ENCODE measurements at regions not wholly inside any gene's neighbourhood (a gene's known extent, or its start where the extent isn't known, plus 50 kb on each side); places are given as distances from the start of the nearest gene placed in this dataset.
"Not testable (repeated sequence)": the region's sequence is repeated elsewhere in the genome, so short reads cannot be mapped to it uniquely, and the experiment has no call there.

DNA sequence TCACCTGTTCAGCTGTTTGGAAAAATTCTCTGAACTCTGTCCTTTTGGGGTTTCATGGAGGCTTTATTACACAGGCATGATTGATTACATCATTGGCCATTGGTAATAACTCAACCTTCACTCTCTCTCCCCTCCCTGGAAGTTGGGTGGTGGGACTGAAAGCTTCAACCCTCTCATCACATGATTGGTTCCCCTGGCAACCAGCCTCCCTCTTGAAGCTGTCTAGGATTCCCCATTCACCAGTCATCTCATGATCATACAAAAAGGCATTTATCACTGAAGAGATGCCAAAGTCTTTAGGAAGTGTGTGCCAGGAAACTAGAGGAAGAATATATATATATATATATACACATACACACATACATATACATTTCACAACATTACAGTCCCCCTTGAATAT, 228.5 kb downstream of the ZNF326 start:
- Histone ChIP-seq H3K27me3 (ENCODE audit: control insufficient read depth, insufficient read depth, low read length) (no peaks in the 10 kb centered on the region), H3K9me3 (ENCODE audit: control insufficient read depth, insufficient read depth, low read length) (no peaks in the 10 kb centered on the region; the same call in 1 of the 2 replicates), H3K4me1 (ENCODE audit: control insufficient read depth, insufficient read depth, low read length) (no peaks in the 10 kb centered on the region; the same call in 1 of the 2 replicates), H3K27ac (ENCODE audit: low read length) (no peak overlapping the region), H3K4me3 (ENCODE audit: low read length) (no peak overlapping the region), H3K36me3 (ENCODE audit: control insufficient read depth, insufficient read depth, low read length) (no peaks in the 10 kb centered on the region)
- DNase-seq (ENCODE audit: low read depth, low spot score) = no peak

GRCh38 chr1:90220941-90221693, 226.2 kb downstream of the ZNF326 start:
- DNase-seq (ENCODE audit: low read depth, low spot score) = no peak
- no peak overlapping the region for H3K4me3 ChIP-seq (ENCODE audit: low read length)
- no peak overlapping the region for H3K27ac ChIP-seq (ENCODE audit: low read length)
- no CpG with 5 or more reads among the region's 5 CpGs for WGBS (ENCODE audit: insufficient coverage, insufficient read length)
- H3K4me1 ChIP-seq (ENCODE audit: control insufficient read depth, insufficient read depth, low read length) = no peaks in the 10 kb centered on the region; the same call in 1 of the 2 replicates
- no peaks in the 10 kb centered on the region for H3K27me3 ChIP-seq (ENCODE audit: control insufficient read depth, insufficient read depth, low read length)
- H3K9me3 ChIP-seq (ENCODE audit: control insufficient read depth, insufficient read depth, low read length) = no peaks in the 10 kb centered on the region; the same call in 1 of the 2 replicates
- no peaks in the 10 kb centered on the region for H3K36me3 ChIP-seq (ENCODE audit: control insufficient read depth, insufficient read depth, low read length)

- Histone ChIP-seq H3K27ac (ENCODE audit: low read length) (no peak overlapping the region), H3K9me3 (ENCODE audit: control insufficient read depth, insufficient read depth, low read length) (no peaks in the 10 kb centered on the region), H3K4me3 (ENCODE audit: low read length) (no peak overlapping the region), H3K4me1 (ENCODE audit: control insufficient read depth, insufficient read depth, low read length) (no peaks in the 10 kb centered on the region; the same call in 1 of the 2 replicates), H3K27me3 (ENCODE audit: control insufficient read depth, insufficient read depth, low read length) (no peaks in the 10 kb centered on the region), H3K36me3 (ENCODE audit: control insufficient read depth, insufficient read depth, low read length) (no peaks in the 10 kb centered on the region)
- DNase-seq (ENCODE audit: low read depth, low spot score) = no peak
- no CpG with 5 or more reads among the region's 3 CpGs for WGBS (ENCODE audit: insufficient coverage, insufficient read length)
Observed at GRCh38 chr1:90220496-90220895, 225.6 kb downstream of the ZNF326 start.

- not testable (repeated sequence) for H3K27ac ChIP-seq (ENCODE audit: low read length); H3K4me1 ChIP-seq (ENCODE audit: control insufficient read depth, insufficient read depth, low read length); H3K27me3 ChIP-seq (ENCODE audit: control insufficient read depth, insufficient read depth, low read length); DNase-seq (ENCODE audit: low read depth, low spot score); H3K9me3 ChIP-seq (ENCODE audit: control insufficient read depth, insufficient read depth, low read length); H3K36me3 ChIP-seq (ENCODE audit: control insufficient read depth, insufficient read depth, low read length)
- peak overlapping the region; percentile 40; the same call in 1 of the 2 replicates for H3K4me3 ChIP-seq (ENCODE audit: low read length)
- no CpG with 5 or more reads among the region's 27 CpGs for WGBS (ENCODE audit: insufficient coverage, insufficient read length)
Observed at GRCh38 chr1:90219166-90219871, 224.4 kb downstream of the ZNF326 start.

DNA sequence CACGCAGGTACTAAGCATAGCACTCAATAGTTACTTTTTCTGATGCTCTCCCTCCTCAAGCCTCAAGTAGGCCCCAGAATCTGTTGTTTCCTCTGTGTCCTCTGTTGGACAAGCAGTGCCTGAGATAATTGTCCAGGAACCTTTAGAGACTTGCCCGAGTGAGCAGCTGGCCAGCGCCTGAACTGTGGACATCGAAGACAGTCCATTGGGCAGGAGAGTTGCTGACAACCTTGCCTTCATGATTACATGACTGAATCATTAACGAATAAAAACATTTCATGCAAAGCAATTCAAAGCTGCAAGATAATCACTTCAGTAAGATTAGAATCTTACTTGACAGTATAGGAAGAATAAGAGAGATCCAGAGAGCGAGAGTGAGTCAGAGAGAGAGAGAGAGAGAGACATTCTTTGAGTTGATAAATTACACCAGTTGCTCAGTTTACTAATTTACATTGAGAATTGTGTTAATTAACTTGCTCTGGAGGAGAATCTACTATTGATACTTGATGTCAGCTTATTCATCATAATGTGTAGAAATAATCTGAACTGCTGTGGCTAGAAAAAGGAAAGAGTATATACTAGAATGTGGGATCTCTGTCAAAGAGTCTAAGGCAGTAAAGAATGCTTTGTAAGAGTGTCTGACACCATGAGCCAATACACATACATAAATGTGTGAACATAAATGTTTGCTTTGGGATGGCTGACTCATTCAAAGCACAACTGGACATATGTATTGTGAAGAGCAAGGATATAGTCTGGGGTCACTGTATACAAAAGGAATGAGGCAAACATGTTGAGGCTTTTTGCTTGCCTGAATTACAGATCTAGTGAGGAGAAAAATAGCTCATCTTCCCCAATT, 216.0 kb downstream of the ZNF326 start:
- Histone ChIP-seq H3K9me3 (ENCODE audit: control insufficient read depth, insufficient read depth, low read length) (no peaks in the 10 kb centered on the region), H3K36me3 (ENCODE audit: control insufficient read depth, insufficient read depth, low read length) (no peaks in the 10 kb centered on the region), H3K27ac (ENCODE audit: low read length) (no peak overlapping the region), H3K4me1 (ENCODE audit: control insufficient read depth, insufficient read depth, low read length) (no peaks in the 10 kb centered on the region), H3K4me3 (ENCODE audit: low read length) (no peak overlapping the region), H3K27me3 (ENCODE audit: control insufficient read depth, insufficient read depth, low read length) (no peaks in the 10 kb centered on the region)
- no CpG with 5 or more reads among the region's 6 CpGs for WGBS (ENCODE audit: insufficient coverage, insufficient read length)
- no peak for DNase-seq (ENCODE audit: low read depth, low spot score)

DNA sequence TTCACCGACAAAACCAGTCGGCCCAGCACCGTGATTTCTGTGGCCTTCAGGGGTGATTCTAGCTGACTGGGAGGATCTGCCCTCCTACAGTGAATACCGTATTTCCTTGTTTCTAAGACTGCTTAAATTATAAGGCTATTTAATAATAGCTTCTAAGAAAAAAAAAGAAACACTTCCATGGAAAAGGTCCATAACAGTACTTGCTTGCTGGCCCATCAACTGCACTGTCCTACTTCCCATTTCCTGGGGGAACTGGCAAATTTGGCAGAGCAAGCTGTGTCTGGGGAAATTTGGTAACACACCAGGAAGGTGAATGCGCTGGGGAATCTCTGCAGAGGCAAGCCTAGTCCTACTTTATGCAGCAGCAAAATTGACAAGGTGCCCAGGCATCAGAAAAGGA, 214.0 kb downstream of the ZNF326 start:
- H3K4me3 ChIP-seq (ENCODE audit: low read length) = no peak overlapping the region
- no CpG with 5 or more reads among the region's 5 CpGs for WGBS (ENCODE audit: insufficient coverage, insufficient read length)
- no peaks in the 10 kb centered on the region for H3K27me3 ChIP-seq (ENCODE audit: control insufficient read depth, insufficient read depth, low read length)
- H3K27ac ChIP-seq (ENCODE audit: low read length) = no peak overlapping the region
- no peak for DNase-seq (ENCODE audit: low read depth, low spot score)
- H3K36me3 ChIP-seq (ENCODE audit: control insufficient read depth, insufficient read depth, low read length) = no peaks in the 10 kb centered on the region
- no peaks in the 10 kb centered on the region for H3K9me3 ChIP-seq (ENCODE audit: control insufficient read depth, insufficient read depth, low read length)
- H3K4me1 ChIP-seq (ENCODE audit: control insufficient read depth, insufficient read depth, low read length) = no peaks in the 10 kb centered on the region

DNA sequence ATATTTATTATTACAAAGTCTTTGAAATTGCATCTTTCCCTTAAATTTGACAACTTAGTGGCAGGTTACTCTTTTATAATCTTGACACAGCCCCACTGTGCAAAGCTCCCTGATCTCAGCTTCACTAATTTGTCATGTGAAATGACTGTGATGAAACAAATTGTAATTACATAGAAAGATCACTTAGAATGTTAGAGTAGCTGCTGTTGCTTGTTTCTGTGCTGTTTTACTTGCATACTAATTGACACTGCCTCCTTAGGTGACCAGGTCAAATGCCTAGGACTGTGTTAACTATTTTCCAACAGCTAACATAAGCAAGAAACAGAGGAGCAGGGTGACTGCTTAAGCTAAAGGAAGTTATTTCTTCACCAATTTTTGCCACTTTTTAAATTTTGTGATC, 211.3 kb downstream of the ZNF326 start:
- DNase-seq (ENCODE audit: low read depth, low spot score) = no peak
- Histone ChIP-seq H3K27me3 (ENCODE audit: control insufficient read depth, insufficient read depth, low read length) (no peaks in the 10 kb centered on the region), H3K9me3 (ENCODE audit: control insufficient read depth, insufficient read depth, low read length) (no peaks in the 10 kb centered on the region), H3K4me1 (ENCODE audit: control insufficient read depth, insufficient read depth, low read length) (no peaks in the 10 kb centered on the region), H3K36me3 (ENCODE audit: control insufficient read depth, insufficient read depth, low read length) (no peaks in the 10 kb centered on the region), H3K27ac (ENCODE audit: low read length) (no peak overlapping the region), H3K4me3 (ENCODE audit: low read length) (no peak overlapping the region)

DNA sequence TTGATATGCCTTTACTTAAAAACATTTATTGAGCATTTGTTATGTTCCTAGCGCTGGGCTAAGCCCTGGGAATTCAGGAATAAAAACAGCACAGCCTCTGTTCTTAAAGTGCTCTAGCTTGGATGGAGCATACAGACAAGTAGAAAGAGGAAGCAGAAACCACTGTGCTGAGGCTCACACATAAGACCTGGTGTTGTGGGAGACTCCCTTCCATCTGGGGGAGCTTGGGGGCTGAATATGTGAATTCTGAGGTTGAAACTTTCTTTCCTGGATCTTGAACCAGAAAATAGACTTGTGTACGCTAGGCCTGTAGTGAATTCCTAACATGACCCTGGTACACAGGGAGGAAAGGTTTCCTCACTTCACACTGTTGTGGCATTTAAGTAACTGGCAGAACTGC, 209.9 kb downstream of the ZNF326 start:
- H3K4me3 ChIP-seq (ENCODE audit: low read length) = no peak overlapping the region
- no peaks in the 10 kb centered on the region for H3K9me3 ChIP-seq (ENCODE audit: control insufficient read depth, insufficient read depth, low read length)
- WGBS (ENCODE audit: insufficient coverage, insufficient read length) = no CpG with 5 or more reads among the region's 2 CpGs
- H3K4me1 ChIP-seq (ENCODE audit: control insufficient read depth, insufficient read depth, low read length) = no peaks in the 10 kb centered on the region
- H3K27ac ChIP-seq (ENCODE audit: low read length) = no peak overlapping the region
- no peak for DNase-seq (ENCODE audit: low read depth, low spot score)
- no peaks in the 10 kb centered on the region for H3K36me3 ChIP-seq (ENCODE audit: control insufficient read depth, insufficient read depth, low read length)
- H3K27me3 ChIP-seq (ENCODE audit: control insufficient read depth, insufficient read depth, low read length) = no peaks in the 10 kb centered on the region; the same call in 1 of the 2 replicates

DNA sequence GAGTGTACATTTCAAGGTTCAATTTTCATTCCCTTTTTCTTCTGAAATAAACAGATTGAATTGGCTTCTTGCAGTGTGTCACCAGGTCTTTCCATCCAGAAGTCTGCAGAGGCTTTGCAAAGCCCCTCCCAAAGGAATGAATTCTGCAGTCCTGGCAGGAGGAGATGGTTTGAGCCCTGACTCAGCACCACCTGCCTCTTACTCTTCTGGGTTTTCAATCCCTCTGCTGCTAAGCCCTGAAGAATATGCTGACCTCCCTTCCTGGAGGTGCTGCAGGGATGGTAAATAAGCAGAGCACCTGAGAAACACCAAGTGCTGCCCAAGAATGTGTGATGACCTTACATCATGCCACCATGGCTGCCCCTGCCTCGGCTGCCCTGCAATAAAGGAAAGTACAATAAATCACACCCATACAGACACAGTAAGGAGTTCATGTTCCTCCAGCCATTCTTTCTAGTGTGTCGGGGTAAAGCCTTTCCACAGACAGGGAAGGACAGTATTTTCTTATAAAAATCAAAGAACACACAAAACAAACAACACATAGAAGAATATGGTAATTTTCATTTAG, 209.2 kb downstream of the ZNF326 start:
- Histone ChIP-seq H3K4me1 (ENCODE audit: control insufficient read depth, insufficient read depth, low read length) (no peaks in the 10 kb centered on the region), H3K36me3 (ENCODE audit: control insufficient read depth, insufficient read depth, low read length) (no peaks in the 10 kb centered on the region), H3K27me3 (ENCODE audit: control insufficient read depth, insufficient read depth, low read length) (no peaks in the 10 kb centered on the region; the same call in 1 of the 2 replicates), H3K9me3 (ENCODE audit: control insufficient read depth, insufficient read depth, low read length) (no peaks in the 10 kb centered on the region), H3K4me3 (ENCODE audit: low read length) (no peak overlapping the region), H3K27ac (ENCODE audit: low read length) (no peak overlapping the region)
- no peak for DNase-seq (ENCODE audit: low read depth, low spot score)
- whole genome bisulfite sequencing (ENCODE audit: insufficient coverage, insufficient read length) = no CpG with 5 or more reads among the region's 2 CpGs
